Kidney (tissue), 13 donors: ENCODE measurements at regions not wholly inside any gene's neighbourhood (a gene's known extent, or its start where the extent isn't known, plus 50 kb on each side); places are given as distances from the start of the nearest gene placed in this dataset.
"Not testable (repeated sequence)": the region's sequence is repeated elsewhere in the genome, so short reads cannot be mapped to it uniquely, and the experiment has no call there.

ENCODE experiments used
- DNase-seq, 5 donors: peaks; one replicate each; pipeline ENCODE4 v3.0.0-alpha.2; 2013 to 2020
- FAIRE-seq: peaks from 2 replicates; lab custom pipeline; 2012; peaks lifted over from hg19 to GRCh38; lab: Jason Lieb, UNC
- H3K27ac ChIP-seq, 2 donors: one replicate each; pipeline ENCODE4 v1.7.0; 2013; ENCODE audit warnings: low read depth in 2 of 2, low read length in 2 of 2, inconsistent platforms in 1 of 2
- H3K27me3 ChIP-seq: one replicate; pipeline ENCODE4 v1.7.1; 2013; ENCODE audit warnings: low read length, inconsistent platforms; ENCODE audit not compliant: control insufficient read depth, insufficient read depth
- H3K36me3 ChIP-seq, 3 donors: one replicate each; pipeline versions ENCODE4 v1.7.0 to v1.7.1; 2013; ENCODE audit warnings: low read length in 3 of 3, control low read depth in 1 of 3, inconsistent platforms in 1 of 3; ENCODE audit not compliant: insufficient read depth in 3 of 3, control insufficient read depth in 2 of 3
- H3K4me1 ChIP-seq, 3 donors: one replicate each; pipeline versions ENCODE4 v1.7.0 to v1.7.1; 2013; ENCODE audit warnings: low read length in 3 of 3, inconsistent platforms in 1 of 3, low read depth in 1 of 3; ENCODE audit not compliant: control insufficient read depth in 2 of 3, insufficient read depth in 2 of 3
- H3K4me3 ChIP-seq, 3 donors: one replicate each; pipeline versions ENCODE4 v1.7.0 to v1.8.1; 2013; ENCODE audit warnings: low read length in 3 of 3, control low read depth in 1 of 3, inconsistent platforms in 1 of 3
- H3K9ac ChIP-seq, 3 donors: one replicate each; pipeline versions ENCODE4 v1.7.0 to v1.7.1; 2013; ENCODE audit warnings: low read length in 3 of 3, control low read depth in 1 of 3, inconsistent platforms in 1 of 3
- H3K9me3 ChIP-seq, 3 donors: one replicate each; pipeline versions ENCODE4 v1.7.0 to v1.7.1; 2013; ENCODE audit warnings: low read length in 3 of 3, control low read depth in 1 of 3, inconsistent platforms in 1 of 3; ENCODE audit not compliant: control insufficient read depth in 2 of 3, insufficient read depth in 1 of 3
- intact Hi-C: fragments of 100-400 bp; cut with DNase I; formaldehyde crosslinking; loops from one replicate; pipeline ENCODE4 v1.11.1; 2022
- TF ChIP-seq, protein P1 (sequence below): IDR thresholded peaks from 3 replicates; pipeline ENCODE4 v1.5.1; 2012; ENCODE audit warnings: mild to moderate bottlenecking, moderate library complexity, borderline replicate concordance; ENCODE audit not compliant: insufficient read depth; ENCODE audit errors: extremely low read depth
- donor health status: control.
- donor health status: control.
- donor health status: control.
- donor health status: control.
- donor health status: control.
- donor health status: DM: yes; HTN: yes; CAD: no.
- donor health status: Normal renal cell carcinoma (clear cell type).

DNA sequence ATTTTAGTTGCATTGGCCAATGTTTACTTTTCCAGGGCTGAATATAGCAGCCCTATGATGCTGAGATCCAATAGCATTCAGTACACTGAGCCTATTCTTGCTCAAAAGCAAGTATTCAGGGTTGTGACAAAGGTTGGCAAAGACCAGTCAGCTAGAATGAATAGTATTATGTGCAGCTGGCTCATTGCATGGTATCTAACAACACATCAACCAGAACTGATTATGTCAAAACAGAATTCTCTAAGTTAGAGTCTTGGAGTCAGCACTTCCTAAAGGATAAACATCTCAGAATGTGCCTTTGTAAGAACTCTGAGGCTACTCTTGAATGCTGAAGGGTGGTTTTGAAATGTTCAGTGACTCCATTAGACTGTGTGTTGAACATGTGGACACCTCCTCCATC lies 774.5 kb upstream of the RGMB start:
- TF ChIP-seq, protein P1, sequence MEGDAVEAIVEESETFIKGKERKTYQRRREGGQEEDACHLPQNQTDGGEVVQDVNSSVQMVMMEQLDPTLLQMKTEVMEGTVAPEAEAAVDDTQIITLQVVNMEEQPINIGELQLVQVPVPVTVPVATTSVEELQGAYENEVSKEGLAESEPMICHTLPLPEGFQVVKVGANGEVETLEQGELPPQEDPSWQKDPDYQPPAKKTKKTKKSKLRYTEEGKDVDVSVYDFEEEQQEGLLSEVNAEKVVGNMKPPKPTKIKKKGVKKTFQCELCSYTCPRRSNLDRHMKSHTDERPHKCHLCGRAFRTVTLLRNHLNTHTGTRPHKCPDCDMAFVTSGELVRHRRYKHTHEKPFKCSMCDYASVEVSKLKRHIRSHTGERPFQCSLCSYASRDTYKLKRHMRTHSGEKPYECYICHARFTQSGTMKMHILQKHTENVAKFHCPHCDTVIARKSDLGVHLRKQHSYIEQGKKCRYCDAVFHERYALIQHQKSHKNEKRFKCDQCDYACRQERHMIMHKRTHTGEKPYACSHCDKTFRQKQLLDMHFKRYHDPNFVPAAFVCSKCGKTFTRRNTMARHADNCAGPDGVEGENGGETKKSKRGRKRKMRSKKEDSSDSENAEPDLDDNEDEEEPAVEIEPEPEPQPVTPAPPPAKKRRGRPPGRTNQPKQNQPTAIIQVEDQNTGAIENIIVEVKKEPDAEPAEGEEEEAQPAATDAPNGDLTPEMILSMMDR = no peak
- H3K4me3 ChIP-seq = no peak overlapping the region
- no peaks in the 10 kb centered on the region for H3K27me3 ChIP-seq
- intact Hi-C loops = no loop called here
- no peaks in the 10 kb centered on the region for H3K9me3 ChIP-seq
- no peak overlapping the region for H3K27ac ChIP-seq
- H3K36me3 ChIP-seq = no peaks in the 10 kb centered on the region
- FAIRE-seq (no peak), DNase-seq (no peak)
- H3K9ac ChIP-seq = no peak overlapping the region
- H3K4me1 ChIP-seq = no peaks in the 10 kb centered on the region

DNA sequence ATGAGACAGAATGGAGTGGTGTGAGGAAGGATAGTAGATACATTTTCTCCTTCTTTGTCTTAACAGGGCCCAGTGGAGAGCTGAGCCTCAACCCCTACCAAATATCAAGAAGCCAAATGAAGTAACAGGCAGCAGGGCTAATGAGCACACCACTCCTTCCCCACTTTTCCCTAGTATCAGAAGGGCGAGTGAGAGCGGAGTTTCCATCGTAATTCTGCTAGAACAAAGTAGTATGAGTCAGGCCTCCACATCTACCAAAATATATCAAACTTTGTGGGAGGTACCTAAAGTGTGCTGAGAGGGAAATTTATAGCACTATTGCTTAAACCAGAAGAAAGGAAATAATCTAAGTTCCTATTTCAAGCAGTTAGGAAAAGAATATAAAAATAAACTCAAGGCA lies 769.0 kb upstream of the RGMB start:
- H3K27me3 ChIP-seq = no peaks in the 10 kb centered on the region
- H3K4me3 ChIP-seq = no peak overlapping the region
- intact Hi-C loops = no loop called here
- H3K36me3 ChIP-seq = no peaks in the 10 kb centered on the region
- DNase-seq (no peak), FAIRE-seq (no peak)
- no peak overlapping the region for H3K27ac ChIP-seq
- no peaks in the 10 kb centered on the region for H3K9me3 ChIP-seq
- TF ChIP-seq, protein P1 = no peak
- no peaks in the 10 kb centered on the region for H3K4me1 ChIP-seq
- no peak overlapping the region for H3K9ac ChIP-seq

DNA sequence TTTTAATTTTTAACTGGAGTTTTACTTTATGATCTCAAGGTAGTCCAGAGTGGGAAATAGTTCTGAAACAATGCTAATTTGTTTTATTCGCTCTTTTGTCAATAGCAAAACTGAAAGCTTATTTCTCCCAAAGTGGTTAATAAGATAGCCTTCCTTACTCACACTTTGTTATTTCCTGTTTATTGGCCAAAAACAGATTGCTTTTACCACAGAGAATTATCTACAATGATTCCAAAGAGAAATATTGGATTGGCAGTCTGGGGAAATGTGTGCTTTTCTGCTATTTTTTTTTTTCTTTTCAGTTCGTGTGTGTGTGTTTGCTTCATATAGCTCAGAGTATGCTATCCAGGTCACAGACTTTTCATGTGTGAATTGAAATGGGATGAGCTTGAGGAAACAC lies 756.7 kb upstream of the RGMB start:
- DNase-seq (no peak), FAIRE-seq (no peak)
- no peaks in the 10 kb centered on the region for H3K4me1 ChIP-seq
- no peak overlapping the region for H3K27ac ChIP-seq
- TF ChIP-seq, protein P1 = no peak
- H3K4me3 ChIP-seq = no peak overlapping the region
- no peak overlapping the region for H3K9ac ChIP-seq
- H3K9me3 ChIP-seq = no peaks in the 10 kb centered on the region
- intact Hi-C loops = no loop called here
- H3K27me3 ChIP-seq = no peaks in the 10 kb centered on the region
- no peaks in the 10 kb centered on the region for H3K36me3 ChIP-seq

DNA sequence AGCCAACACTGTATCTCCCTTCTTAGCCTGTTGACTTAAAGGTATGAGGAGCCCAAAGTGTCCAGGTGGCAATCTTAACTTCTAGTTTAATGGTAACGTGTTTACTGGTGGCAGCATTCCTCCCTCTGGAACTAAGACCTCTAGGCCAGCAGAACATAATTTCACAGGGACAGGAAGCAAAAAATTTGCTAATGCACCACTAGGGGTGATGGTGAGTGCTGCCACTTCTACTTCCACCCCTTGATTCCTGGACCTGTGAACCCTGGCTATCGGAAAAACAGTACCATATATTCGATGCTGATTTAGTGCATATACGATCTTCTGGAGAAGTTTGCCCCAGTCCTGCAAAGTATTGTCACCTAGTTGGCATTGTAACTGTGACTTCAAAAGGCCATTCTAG lies 743.2 kb upstream of the RGMB start:
- FAIRE-seq, H3K27ac ChIP-seq, H3K36me3 ChIP-seq, H3K4me1 ChIP-seq, H3K9ac ChIP-seq, H3K4me3 ChIP-seq, H3K9me3 ChIP-seq, DNase-seq, H3K27me3 ChIP-seq, intact Hi-C loops: not testable (repeated sequence)

DNA sequence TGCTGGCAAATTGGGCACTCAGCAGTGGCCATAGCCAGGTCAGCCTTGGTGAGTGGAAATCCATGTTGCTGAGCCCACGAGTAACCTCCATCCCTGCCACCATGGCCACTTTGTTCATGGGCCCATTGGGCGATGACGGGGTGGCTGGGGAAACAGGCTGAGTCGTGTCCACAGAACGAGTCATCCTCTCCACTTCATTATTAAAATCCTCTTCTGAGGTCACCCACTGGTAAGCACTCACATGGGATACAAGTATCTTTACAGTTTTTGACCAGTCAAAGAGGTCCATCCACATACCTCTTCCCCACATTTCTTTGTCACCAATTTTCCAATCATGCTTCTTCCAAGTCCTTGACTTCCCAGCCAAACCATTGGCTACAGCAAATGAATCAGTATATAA lies 742.4 kb upstream of the RGMB start:
- H3K4me3 ChIP-seq, H3K9ac ChIP-seq, intact Hi-C loops, H3K27me3 ChIP-seq, H3K9me3 ChIP-seq, DNase-seq, H3K27ac ChIP-seq, FAIRE-seq, H3K4me1 ChIP-seq, H3K36me3 ChIP-seq: not testable (repeated sequence)
